ENCODE measurements at regions not wholly inside any gene's neighbourhood (a gene's known extent, or its start where the extent isn't known, plus 50 kb on each side); places are given as distances from the start of the nearest gene placed in this dataset.

DNA sequence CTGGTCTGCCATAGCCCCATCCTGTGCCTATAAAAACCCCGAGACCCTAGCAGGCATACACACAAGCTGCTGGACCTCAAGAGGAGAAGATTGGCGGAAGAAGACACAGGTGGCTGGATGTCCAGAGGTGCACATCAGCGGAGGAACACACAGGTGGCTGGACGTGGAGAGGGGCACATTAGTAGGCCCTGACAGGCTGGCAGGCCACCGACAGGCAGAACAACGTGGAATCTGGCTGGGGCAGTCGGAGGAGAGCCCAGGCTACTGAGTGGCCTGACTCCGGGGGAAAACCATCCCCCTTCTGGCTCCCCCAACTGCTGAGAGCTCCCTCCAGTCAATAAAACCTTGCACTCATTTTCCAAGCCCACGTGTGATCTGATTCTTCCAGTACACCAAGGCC, 512.5 kb upstream of the AMOT start:
- TF ChIP-seq PPARA (CRISPR knock-in tag; IDR thresholded peaks at IDR 0.05; ENCODE audit: borderline replicate concordance) (no peak), ZNF565 (CRISPR knock-in tag; conservative IDR thresholded peaks at IDR 0.05; ENCODE audit: low read depth) (no peak), ESRRG (CRISPR knock-in tag; IDR thresholded peaks at IDR 0.05) (no peak), GLIS3 (CRISPR knock-in tag; IDR thresholded peaks at IDR 0.05) (no peak), OSR1 (CRISPR knock-in tag; IDR thresholded peaks at IDR 0.05) (no peak), BACH2 (CRISPR knock-in tag; IDR thresholded peaks at IDR 0.05; ENCODE audit: borderline replicate concordance) (no peak), RARB (CRISPR knock-in tag; IDR thresholded peaks at IDR 0.05) (no peak)
- TF ChIP-seq, protein P1, sequence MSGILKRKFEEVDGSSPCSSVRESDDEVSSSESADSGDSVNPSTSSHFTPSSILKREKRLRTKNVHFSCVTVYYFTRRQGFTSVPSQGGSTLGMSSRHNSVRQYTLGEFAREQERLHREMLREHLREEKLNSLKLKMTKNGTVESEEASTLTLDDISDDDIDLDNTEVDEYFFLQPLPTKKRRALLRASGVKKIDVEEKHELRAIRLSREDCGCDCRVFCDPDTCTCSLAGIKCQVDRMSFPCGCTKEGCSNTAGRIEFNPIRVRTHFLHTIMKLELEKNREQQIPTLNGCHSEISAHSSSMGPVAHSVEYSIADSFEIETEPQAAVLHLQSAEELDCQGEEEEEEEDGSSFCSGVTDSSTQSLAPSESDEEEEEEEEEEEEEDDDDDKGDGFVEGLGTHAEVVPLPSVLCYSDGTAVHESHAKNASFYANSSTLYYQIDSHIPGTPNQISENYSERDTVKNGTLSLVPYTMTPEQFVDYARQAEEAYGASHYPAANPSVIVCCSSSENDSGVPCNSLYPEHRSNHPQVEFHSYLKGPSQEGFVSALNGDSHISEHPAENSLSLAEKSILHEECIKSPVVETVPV (CRISPR knock-in tag; IDR thresholded peaks at IDR 0.05), result no peak
- TF ChIP-seq, protein P2, sequence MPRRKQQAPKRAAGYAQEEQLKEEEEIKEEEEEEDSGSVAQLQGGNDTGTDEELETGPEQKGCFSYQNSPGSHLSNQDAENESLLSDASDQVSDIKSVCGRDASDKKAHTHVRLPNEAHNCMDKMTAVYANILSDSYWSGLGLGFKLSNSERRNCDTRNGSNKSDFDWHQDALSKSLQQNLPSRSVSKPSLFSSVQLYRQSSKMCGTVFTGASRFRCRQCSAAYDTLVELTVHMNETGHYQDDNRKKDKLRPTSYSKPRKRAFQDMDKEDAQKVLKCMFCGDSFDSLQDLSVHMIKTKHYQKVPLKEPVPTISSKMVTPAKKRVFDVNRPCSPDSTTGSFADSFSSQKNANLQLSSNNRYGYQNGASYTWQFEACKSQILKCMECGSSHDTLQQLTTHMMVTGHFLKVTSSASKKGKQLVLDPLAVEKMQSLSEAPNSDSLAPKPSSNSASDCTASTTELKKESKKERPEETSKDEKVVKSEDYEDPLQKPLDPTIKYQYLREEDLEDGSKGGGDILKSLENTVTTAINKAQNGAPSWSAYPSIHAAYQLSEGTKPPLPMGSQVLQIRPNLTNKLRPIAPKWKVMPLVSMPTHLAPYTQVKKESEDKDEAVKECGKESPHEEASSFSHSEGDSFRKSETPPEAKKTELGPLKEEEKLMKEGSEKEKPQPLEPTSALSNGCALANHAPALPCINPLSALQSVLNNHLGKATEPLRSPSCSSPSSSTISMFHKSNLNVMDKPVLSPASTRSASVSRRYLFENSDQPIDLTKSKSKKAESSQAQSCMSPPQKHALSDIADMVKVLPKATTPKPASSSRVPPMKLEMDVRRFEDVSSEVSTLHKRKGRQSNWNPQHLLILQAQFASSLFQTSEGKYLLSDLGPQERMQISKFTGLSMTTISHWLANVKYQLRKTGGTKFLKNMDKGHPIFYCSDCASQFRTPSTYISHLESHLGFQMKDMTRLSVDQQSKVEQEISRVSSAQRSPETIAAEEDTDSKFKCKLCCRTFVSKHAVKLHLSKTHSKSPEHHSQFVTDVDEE (CRISPR knock-in tag; IDR thresholded peaks at IDR 0.05), result no peak
- ATAC-seq, result no peak

DNA sequence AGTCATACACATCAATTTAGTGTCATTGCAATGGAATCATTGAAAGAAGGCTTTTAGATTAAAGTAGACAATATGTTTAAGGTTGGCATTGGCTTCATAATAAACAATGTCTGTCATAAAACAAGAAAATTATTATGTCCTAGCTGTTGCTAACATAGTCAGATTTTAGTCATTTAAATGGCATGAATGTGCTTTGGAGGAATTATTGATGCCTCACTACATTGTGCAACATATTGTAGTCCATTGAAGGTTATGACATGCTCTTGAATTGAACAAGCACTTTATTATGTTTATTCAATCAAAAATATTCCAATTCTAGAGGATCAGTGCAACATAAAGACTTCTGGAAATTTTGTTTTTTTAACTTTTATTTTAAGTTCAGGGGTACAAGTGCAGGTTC, 489.8 kb upstream of the AMOT start:
- ATAC-seq, result no peak
- no peak for TF ChIP-seq BACH2 (CRISPR knock-in tag; IDR thresholded peaks at IDR 0.05; ENCODE audit: borderline replicate concordance)

GRCh38 chrX:113315927-113316326, 475.3 kb upstream of the AMOT start:
- no peak for TF ChIP-seq ISL1 (CRISPR knock-in tag; IDR thresholded peaks at IDR 0.05)
- no peak for TF ChIP-seq CSDC2 (CRISPR knock-in tag; IDR thresholded peaks at IDR 0.05)
- TF ChIP-seq GLIS3 (CRISPR knock-in tag; IDR thresholded peaks at IDR 0.05), result no peak
- no peak for TF ChIP-seq ZNF70 (CRISPR knock-in tag; IDR thresholded peaks at IDR 0.05)
- no peak for TF ChIP-seq PATZ1 (CRISPR knock-in tag; IDR thresholded peaks at IDR 0.05; ENCODE audit: borderline replicate concordance)
- TF ChIP-seq TOX (CRISPR knock-in tag; IDR thresholded peaks at IDR 0.05; ENCODE audit: borderline replicate concordance), result no peak
- TF ChIP-seq ARNTL (CRISPR knock-in tag; IDR thresholded peaks at IDR 0.05; ENCODE audit: borderline replicate concordance, low read depth), result no peak
- TF ChIP-seq, protein P2 (CRISPR knock-in tag; IDR thresholded peaks at IDR 0.05), result no peak
- TF ChIP-seq, protein P1 (CRISPR knock-in tag; IDR thresholded peaks at IDR 0.05), result no peak
- no peak for TF ChIP-seq ZFP30 (CRISPR knock-in tag; IDR thresholded peaks at IDR 0.05)
- no peak for TF ChIP-seq ZFP3 (CRISPR knock-in tag; IDR thresholded peaks at IDR 0.05)
- TF ChIP-seq SNAI2 (CRISPR knock-in tag; IDR thresholded peaks at IDR 0.05), result no peak
- no peak for TF ChIP-seq OSR1 (CRISPR knock-in tag; IDR thresholded peaks at IDR 0.05)
- no peak for TF ChIP-seq RARB (CRISPR knock-in tag; IDR thresholded peaks at IDR 0.05)
- no peak for TF ChIP-seq BACH2 (CRISPR knock-in tag; IDR thresholded peaks at IDR 0.05; ENCODE audit: borderline replicate concordance)
- no peak for TF ChIP-seq PPARA (CRISPR knock-in tag; IDR thresholded peaks at IDR 0.05; ENCODE audit: borderline replicate concordance)
- TF ChIP-seq, protein P3, sequence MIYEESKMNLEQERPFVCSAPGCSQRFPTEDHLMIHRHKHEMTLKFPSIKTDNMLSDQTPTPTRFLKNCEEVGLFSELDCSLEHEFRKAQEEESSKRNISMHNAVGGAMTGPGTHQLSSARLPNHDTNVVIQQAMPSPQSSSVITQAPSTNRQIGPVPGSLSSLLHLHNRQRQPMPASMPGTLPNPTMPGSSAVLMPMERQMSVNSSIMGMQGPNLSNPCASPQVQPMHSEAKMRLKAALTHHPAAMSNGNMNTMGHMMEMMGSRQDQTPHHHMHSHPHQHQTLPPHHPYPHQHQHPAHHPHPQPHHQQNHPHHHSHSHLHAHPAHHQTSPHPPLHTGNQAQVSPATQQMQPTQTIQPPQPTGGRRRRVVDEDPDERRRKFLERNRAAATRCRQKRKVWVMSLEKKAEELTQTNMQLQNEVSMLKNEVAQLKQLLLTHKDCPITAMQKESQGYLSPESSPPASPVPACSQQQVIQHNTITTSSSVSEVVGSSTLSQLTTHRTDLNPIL (CRISPR knock-in tag; IDR thresholded peaks at IDR 0.05; ENCODE audit: low read depth), result no peak
- TF ChIP-seq TCF4 (CRISPR knock-in tag; IDR thresholded peaks at IDR 0.05; ENCODE audit: borderline replicate concordance), result no peak
- ATAC-seq, result no peak

All from SK-N-SH treated with all-trans-retinoic acid at 6 μM for 48 hours (cell line).